Brain microvascular endothelial cell (primary cell): ENCODE measurements at regions not wholly inside any gene's neighbourhood (a gene's known extent, or its start where the extent isn't known, plus 50 kb on each side); places are given as distances from the start of the nearest gene placed in this dataset.
A peak's percentile ranks its signal among the peaks of the same experiment; 100 is the strongest.
"Not testable (repeated sequence)": the region's sequence is repeated elsewhere in the genome, so short reads cannot be mapped to it uniquely, and the experiment has no call there.

Experiments
- DNase-seq: peaks from one replicate; pipeline ENCODE4 v3.0.0-alpha.2; 2020
- H3K27ac ChIP-seq: fragments of 250-450 bp; sonication (Bioruptor Pico); 2 replicates; pipeline ENCODE4 v1.5.1; 2020; ENCODE audit warnings: mild to moderate bottlenecking, moderate library complexity
- H3K27me3 ChIP-seq: fragments of 250-450 bp; sonication (Bioruptor Pico); replicated peaks from 2 replicates; pipeline ENCODE4 v1.5.1; 2020; ENCODE audit warnings: mild to moderate bottlenecking
- H3K36me3 ChIP-seq: fragments of 250-450 bp; sonication (Bioruptor Pico); replicated peaks from 2 replicates; pipeline ENCODE4 v1.5.1; 2020; ENCODE audit warnings: mild to moderate bottlenecking
- H3K4me3 ChIP-seq: 2 replicates; pipeline ENCODE4 v1.5.1; 2011; ENCODE audit warnings: low read depth, mild to moderate bottlenecking, control low read depth, low read length, moderate library complexity
- in situ Hi-C: cut with HindIII; loops from 2 replicates; pipeline ENCODE4 v1.10.0; 2017; ENCODE audit warnings: low sequenced_read_pairs, low pct_ligation_motif_present
- TF ChIP-seq, protein P1 (sequence below): IDR thresholded peaks from 2 replicates; pipeline ENCODE4 v1.5.1; 2011; ENCODE audit warnings: low read depth, mild to moderate bottlenecking, moderate library complexity, low read length, control low read depth, inconsistent platforms; ENCODE audit errors: missing control alignments

DNA sequence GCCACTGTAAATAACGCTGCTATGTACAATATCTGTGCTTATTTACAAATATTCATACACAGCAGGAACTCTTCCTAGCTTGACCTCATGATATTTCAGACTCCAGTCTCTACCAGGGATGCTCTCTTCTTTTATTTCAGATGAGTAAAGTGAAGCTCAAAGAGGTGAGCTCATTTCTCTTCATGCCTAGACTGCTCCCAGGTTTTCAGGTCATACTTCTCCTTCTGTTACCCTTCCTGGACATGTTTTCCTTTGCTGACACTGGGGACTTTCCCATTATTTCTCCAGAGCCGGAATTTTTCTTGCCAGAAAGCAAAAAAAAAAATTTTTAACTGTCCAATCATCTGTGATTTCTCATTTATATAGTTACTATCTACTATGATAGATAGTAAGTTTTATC, 147.2 kb upstream of the DST start:
- TF ChIP-seq, protein P1, sequence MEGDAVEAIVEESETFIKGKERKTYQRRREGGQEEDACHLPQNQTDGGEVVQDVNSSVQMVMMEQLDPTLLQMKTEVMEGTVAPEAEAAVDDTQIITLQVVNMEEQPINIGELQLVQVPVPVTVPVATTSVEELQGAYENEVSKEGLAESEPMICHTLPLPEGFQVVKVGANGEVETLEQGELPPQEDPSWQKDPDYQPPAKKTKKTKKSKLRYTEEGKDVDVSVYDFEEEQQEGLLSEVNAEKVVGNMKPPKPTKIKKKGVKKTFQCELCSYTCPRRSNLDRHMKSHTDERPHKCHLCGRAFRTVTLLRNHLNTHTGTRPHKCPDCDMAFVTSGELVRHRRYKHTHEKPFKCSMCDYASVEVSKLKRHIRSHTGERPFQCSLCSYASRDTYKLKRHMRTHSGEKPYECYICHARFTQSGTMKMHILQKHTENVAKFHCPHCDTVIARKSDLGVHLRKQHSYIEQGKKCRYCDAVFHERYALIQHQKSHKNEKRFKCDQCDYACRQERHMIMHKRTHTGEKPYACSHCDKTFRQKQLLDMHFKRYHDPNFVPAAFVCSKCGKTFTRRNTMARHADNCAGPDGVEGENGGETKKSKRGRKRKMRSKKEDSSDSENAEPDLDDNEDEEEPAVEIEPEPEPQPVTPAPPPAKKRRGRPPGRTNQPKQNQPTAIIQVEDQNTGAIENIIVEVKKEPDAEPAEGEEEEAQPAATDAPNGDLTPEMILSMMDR: no peak
- in situ Hi-C loops: no loop called here

DNA sequence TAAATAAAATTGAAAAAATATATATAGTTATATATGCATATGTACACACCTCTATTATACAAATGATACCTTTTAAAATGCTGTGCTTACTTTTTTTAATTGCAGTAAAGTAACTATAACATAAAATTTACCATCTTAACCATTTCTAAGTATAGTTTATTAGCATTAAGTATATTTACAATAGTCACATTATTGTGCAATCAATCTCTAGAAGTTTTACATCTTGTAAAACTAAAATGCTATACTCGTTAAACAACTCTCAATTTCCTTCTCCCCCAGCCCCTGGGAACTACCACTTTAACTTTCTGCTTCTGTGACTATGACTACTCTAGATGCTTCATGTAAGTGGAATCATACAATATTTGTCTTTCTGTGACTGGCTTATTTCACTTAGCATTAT, 146.7 kb upstream of the DST start:
- TF ChIP-seq, protein P1: no peak
- no peak for DNase-seq
- Histone ChIP-seq H3K27me3 (no peaks in the 10 kb centered on the region), H3K27ac (no peak overlapping the region), H3K4me3 (no peak overlapping the region), H3K36me3 (no peaks in the 10 kb centered on the region)
- in situ Hi-C loops: no loop called here

More for the DNA sequence above, 147.2 kb upstream of the DST start:
- DNase-seq: no peak
- Histone ChIP-seq H3K36me3 (no peaks in the 10 kb centered on the region), H3K27ac (no peak overlapping the region), H3K27me3 (no peaks in the 10 kb centered on the region), H3K4me3 (no peak overlapping the region)

DNA sequence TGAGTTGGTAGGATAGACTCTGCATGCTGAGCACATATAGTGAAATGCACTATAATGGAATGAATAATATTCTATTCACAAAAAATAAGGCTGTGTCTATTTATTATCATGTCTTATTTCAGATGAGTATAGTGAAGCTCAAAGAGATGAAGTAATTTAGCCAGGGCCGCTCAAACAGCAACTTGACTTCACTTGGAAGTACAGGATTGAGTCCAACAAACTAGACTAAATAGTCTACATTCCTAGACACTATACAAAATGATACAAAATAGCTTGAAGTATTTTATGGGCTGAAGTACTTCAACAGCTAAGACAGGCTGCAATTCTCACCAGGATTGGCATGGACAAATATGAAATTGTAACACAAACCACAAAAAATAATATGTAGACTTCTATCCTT, 144.5 kb upstream of the DST start:
- Histone ChIP-seq H3K27me3 (no peaks in the 10 kb centered on the region), H3K27ac (no peak overlapping the region), H3K4me3 (no peak overlapping the region), H3K36me3 (no peaks in the 10 kb centered on the region)
- DNase-seq: peak; percentile 37
- TF ChIP-seq, protein P1: no peak
- in situ Hi-C loops: no loop called here

DNA sequence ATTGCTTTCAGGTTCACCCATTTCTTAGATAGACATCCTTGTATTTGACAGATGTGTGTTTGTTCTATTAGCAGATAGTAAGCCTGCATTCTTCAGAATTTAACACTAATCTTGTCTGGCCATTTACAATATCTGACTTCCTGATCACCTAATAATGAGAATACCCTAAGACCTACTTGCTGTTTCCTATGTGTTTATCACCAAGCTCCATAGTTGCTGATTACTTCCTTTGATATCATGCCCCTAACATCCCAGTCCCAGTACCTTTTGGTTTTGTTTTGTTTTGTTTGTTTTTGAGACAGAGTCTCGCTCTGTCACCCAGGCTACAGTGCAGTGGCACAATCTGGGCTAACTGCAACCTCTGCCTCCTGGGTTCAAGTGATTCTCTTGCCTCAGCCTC, 143.6 kb upstream of the DST start:
- Histone ChIP-seq H3K27ac (no peak overlapping the region), H3K27me3 (no peaks in the 10 kb centered on the region), H3K36me3 (no peaks in the 10 kb centered on the region), H3K4me3 (no peak overlapping the region)
- TF ChIP-seq, protein P1: no peak
- in situ Hi-C loops: no loop called here
- DNase-seq: no peak

DNA sequence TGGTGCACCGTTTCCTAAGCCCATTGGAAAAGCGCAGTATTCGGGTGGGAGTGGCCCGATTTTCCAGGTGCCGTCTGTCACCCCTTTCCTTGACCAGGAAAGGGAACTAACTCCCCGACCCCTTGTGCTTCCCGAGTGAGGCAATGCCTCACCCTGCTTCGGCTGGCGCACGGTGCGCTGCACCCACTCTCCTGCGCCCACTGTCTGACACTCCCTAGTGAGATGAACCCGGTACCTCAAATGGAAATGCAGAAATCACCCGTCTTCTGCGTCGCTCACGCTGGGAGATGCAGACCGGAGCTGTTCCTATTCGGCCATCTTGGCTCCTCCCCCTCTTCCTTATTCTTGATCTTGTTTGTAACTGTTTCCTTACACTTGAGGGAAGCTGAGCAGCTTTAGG, 142.8 kb upstream of the DST start:
- H3K27me3 ChIP-seq, DNase-seq, H3K4me3 ChIP-seq, H3K36me3 ChIP-seq, H3K27ac ChIP-seq, in situ Hi-C loops: not testable (repeated sequence)

DNA sequence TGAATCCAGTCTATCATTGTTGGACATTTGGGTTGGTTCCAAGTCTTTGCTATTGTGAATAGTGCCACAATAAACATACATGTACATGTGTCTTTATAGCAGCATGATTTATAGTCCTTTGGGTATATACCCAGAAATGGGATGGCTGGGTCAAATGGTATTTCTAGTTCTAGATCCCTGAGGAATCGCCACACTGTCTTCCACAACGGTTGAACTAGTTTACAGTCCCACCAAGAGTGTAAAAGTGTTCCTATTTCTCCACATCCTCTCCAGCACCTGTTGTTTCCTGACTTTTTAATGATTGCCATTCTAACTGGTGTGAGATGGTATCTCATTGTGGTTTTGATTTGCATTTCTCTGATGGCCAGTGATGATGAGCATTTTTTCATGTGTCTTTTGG, 137.4 kb upstream of the DST start:
- H3K36me3 ChIP-seq, in situ Hi-C loops, H3K27me3 ChIP-seq, DNase-seq, H3K27ac ChIP-seq, H3K4me3 ChIP-seq: not testable (repeated sequence)

DNA sequence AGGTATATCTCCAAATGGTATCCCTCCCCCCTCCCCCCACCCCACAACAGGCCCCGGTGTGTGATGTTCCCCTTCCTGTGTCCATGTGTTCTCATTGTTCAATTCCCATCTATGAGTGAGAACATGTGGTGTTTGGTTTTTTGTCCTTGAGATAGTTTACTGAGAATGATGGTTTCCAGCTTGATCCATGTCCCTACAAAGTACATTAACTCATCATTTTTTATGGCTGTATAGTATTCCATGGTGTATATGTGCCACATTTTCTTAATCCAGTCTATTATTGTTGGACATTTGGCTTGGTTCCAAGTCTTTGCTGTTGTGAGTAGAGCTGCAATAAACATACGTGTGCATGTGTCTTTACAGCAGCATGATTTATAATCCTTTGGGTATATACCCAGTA, 135.8 kb upstream of the DST start:
- H3K4me3 ChIP-seq, in situ Hi-C loops, H3K36me3 ChIP-seq, DNase-seq, H3K27me3 ChIP-seq, H3K27ac ChIP-seq: not testable (repeated sequence)
